K562 (cell line): ENCODE measurements at regions not wholly inside any gene's neighbourhood (a gene's known extent, or its start where the extent isn't known, plus 50 kb on each side); places are given as distances from the start of the nearest gene placed in this dataset.

ENCODE experiments used
- HBP1 ChIP-seq: fragments of 450-650 bp; formaldehyde crosslinking; IDR thresholded peaks from 2 replicates; pipeline ENCODE4 v1.4.0; 2022; ENCODE audit warnings: missing genetic modification characterization
- MGA ChIP-seq: fragments of 450-650 bp; IDR thresholded peaks from 2 replicates; pipeline ENCODE4 v1.6.1; 2016; ENCODE audit warnings: mild to moderate bottlenecking, moderate library complexity
- NR1H2 ChIP-seq: sonication (generic); formaldehyde crosslinking; IDR thresholded peaks from 2 replicates; pipeline ENCODE4 v1.4.0; 2020; ENCODE audit warnings: mild to moderate bottlenecking, missing genetic modification reagents
- NR4A1 ChIP-seq, 2 experiments: fragments of 250-450 bp in 1 of 2; fragments of 450-650 bp in 1 of 2; sonication (Bioruptor Pico) in 1 of 2; IDR thresholded peaks; 2 replicates each; pipeline versions ENCODE4 v1.4.0 to v1.6.1; 2016 to 2020; ENCODE audit warnings: mild to moderate bottlenecking in 2 of 2, missing compliant biosample characterization in 1 of 2, missing genetic modification characterization in 1 of 2, moderate library complexity in 1 of 2
- PRDM10 ChIP-seq: fragments of 450-650 bp; IDR thresholded peaks from 2 replicates; pipeline ENCODE4 v1.6.1; 2018; ENCODE audit not compliant: partially characterized antibody
- TAL1 ChIP-seq: fragments of 450-650 bp; IDR thresholded peaks from 2 replicates; pipeline ENCODE4 v1.6.1; 2016; ENCODE audit warnings: mild to moderate bottlenecking
- TCF7 ChIP-seq: sonication (generic); IDR thresholded peaks from 2 replicates; pipeline ENCODE4 v1.6.1; 2016; ENCODE audit warnings: antibody characterized with exemption, borderline replicate concordance
- TF ChIP-seq, protein P1 (sequence below): sonication (generic); formaldehyde crosslinking; IDR thresholded peaks from 2 replicates; pipeline ENCODE4 v1.8.0; 2022; ENCODE audit warnings: mild to moderate bottlenecking, missing genetic modification reagents

DNA sequence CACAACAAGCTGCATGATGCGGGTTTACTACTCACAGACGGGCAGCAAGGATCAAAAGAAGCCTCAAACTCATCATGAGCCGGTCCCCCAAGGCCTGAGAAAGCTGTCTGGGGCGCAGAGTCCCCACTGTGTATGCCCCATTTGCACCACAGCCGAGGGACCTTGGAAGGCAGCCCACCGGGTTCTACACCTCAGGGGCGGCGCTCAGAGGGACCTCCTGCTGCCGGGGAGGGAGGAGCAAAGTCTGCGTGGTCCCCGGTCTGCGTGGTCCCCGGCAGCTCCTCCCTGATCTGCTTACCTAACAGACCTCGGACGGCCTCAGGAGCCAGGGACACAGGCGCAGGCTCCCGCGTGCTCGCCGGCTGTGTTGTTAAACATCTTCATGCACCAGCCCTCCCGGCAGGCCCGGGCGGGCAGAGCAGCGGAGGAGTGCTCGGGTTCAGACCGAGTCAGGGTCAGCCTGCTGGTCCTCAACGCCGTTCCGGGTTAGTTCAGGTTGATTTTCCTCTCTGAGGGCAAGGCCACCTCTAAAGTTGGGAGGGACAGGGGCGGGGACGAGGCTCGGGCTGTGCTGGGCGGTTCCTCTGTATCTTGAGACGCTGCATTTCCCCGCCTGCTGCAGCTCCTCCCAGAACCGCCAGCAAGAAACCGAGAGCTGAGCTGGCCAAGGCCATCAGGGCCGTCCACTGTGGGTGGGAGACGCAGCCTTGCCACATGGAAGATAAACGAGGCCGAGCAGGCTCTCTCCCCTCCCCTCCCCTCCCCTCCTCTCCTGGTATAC is 74.6 kb downstream of the MRPL36 start (continued):
- peak; percentile 67 for TF ChIP-seq MGA
- TF ChIP-seq NR4A1 (CRISPR knock-in tag; IDR thresholded peaks at IDR 0.05): no peak
- no peak for TF ChIP-seq NR4A1 (tag; IDR thresholded peaks at IDR 0.05)
- TF ChIP-seq HBP1: no peak
- TF ChIP-seq, protein P1, sequence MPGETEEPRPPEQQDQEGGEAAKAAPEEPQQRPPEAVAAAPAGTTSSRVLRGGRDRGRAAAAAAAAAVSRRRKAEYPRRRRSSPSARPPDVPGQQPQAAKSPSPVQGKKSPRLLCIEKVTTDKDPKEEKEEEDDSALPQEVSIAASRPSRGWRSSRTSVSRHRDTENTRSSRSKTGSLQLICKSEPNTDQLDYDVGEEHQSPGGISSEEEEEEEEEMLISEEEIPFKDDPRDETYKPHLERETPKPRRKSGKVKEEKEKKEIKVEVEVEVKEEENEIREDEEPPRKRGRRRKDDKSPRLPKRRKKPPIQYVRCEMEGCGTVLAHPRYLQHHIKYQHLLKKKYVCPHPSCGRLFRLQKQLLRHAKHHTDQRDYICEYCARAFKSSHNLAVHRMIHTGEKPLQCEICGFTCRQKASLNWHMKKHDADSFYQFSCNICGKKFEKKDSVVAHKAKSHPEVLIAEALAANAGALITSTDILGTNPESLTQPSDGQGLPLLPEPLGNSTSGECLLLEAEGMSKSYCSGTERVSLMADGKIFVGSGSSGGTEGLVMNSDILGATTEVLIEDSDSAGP (CRISPR knock-in tag): no peak
- no peak for TF ChIP-seq TCF7
- TF ChIP-seq NR1H2: no peak
- peak; percentile 77 for TF ChIP-seq PRDM10
- TF ChIP-seq TAL1: no peak
